C4-2B (cell line): ENCODE measurements at regions not wholly inside any gene's neighbourhood (a gene's known extent, or its start where the extent isn't known, plus 50 kb on each side); places are given as distances from the start of the nearest gene placed in this dataset.

Source experiments
- H3K27ac ChIP-seq: fragments of 450-650 bp; 2 replicates; pipeline ENCODE4 v1.5.1; 2017
- ZFX ChIP-seq: fragments of 450-650 bp; IDR thresholded peaks from 2 replicates; pipeline ENCODE4 v1.6.1; 2017
- TF ChIP-seq, protein P1 (sequence below): fragments of 450-650 bp; conservative IDR thresholded peaks from 2 replicates; pipeline ENCODE4 v1.5.1; 2017; ENCODE audit warnings: mild to moderate bottlenecking

DNA sequence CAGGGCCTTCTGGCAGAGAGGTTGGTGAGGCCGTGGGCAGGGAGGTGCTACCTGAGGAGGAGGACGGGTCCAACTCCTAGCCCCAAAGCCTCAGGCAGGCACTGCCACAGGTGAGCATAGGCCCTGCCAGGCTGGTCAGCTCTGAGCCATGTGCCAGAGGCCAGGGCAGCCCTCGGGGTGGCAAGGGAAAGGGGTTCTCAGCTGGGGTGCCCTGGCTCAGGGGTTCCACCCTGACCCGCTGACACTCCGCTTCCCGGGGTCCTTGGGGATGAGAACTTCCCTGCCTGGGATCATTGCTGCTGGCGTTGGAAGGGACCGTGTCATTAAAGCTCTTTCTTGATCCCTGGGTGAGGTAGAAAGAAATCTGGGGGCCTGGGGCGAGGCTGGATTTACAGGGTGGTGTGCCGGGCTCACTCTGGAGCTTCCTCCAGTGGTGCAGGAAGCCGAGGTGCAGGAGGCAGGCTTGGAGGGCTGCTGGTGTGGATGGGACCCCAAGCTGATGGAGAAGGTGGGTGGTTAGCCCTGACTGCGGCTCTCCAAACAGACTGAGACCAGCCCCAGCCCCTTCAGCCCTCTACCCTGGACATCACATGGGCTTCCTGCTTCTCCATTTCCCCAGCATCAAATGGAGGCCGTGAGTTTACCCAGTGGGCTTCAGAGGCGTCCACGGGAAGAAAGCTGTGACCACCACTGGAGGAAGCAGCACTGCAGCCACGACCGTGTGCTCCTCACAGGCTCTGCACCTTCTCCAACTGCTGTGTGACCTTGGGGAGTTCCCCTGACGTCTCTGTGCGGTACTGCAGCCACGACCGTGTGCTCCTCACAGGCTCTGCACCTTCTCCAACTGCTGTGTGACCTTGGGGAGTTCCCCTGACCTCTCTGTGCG, 295.2 kb downstream of the NDUFA10 start:
- no peak for TF ChIP-seq ZFX
- TF ChIP-seq, protein P1, sequence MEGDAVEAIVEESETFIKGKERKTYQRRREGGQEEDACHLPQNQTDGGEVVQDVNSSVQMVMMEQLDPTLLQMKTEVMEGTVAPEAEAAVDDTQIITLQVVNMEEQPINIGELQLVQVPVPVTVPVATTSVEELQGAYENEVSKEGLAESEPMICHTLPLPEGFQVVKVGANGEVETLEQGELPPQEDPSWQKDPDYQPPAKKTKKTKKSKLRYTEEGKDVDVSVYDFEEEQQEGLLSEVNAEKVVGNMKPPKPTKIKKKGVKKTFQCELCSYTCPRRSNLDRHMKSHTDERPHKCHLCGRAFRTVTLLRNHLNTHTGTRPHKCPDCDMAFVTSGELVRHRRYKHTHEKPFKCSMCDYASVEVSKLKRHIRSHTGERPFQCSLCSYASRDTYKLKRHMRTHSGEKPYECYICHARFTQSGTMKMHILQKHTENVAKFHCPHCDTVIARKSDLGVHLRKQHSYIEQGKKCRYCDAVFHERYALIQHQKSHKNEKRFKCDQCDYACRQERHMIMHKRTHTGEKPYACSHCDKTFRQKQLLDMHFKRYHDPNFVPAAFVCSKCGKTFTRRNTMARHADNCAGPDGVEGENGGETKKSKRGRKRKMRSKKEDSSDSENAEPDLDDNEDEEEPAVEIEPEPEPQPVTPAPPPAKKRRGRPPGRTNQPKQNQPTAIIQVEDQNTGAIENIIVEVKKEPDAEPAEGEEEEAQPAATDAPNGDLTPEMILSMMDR = no peak

DNA sequence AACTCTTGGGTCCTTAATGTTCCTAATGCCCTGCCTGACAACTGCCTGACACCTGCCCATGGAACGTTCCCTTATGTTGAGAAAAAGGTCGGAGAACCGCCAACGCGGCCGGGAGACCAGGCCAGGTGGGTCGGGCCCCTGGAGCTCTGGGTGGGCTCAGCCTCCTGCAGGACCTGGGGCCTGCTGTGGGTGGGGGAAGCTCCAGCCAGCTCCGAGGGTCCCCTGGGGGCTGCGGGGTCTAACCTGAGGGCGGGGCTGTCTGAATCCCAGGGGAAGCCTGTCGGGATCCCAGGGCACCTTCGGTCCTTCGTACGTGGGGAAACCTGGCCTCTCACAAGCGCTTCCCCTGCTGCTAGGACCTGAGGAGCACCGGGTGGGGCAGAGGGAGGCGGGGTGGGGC, 296.0 kb downstream of the NDUFA10 start:
- TF ChIP-seq ZFX = no peak
- TF ChIP-seq, protein P1 = no peak

More for the DNA sequence above, 295.2 kb downstream of the NDUFA10 start:
- H3K27ac ChIP-seq = no peak overlapping the region

DNA sequence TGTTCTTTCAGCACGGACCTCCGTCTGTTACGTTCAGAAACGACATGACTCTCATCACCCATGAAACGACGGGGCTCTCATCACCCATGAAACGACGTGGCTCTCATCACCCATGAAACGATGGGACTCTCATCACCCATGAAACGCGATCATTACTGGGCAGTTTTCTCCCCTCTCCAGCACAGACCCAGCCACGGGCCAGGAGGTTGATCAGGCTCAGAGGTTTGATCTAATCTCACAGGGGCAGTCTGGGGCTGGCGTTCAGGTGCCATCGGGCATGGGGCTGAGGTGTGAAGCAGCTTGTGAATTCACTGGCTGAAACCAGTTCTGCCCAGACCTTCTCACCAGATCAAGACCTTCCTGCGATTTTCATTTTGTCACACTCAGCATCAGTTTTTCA, 296.4 kb downstream of the NDUFA10 start:
- no peak overlapping the region for H3K27ac ChIP-seq
- TF ChIP-seq, protein P1 = no peak

More for the DNA sequence above, 296.0 kb downstream of the NDUFA10 start:
- H3K27ac ChIP-seq = no peak overlapping the region

DNA sequence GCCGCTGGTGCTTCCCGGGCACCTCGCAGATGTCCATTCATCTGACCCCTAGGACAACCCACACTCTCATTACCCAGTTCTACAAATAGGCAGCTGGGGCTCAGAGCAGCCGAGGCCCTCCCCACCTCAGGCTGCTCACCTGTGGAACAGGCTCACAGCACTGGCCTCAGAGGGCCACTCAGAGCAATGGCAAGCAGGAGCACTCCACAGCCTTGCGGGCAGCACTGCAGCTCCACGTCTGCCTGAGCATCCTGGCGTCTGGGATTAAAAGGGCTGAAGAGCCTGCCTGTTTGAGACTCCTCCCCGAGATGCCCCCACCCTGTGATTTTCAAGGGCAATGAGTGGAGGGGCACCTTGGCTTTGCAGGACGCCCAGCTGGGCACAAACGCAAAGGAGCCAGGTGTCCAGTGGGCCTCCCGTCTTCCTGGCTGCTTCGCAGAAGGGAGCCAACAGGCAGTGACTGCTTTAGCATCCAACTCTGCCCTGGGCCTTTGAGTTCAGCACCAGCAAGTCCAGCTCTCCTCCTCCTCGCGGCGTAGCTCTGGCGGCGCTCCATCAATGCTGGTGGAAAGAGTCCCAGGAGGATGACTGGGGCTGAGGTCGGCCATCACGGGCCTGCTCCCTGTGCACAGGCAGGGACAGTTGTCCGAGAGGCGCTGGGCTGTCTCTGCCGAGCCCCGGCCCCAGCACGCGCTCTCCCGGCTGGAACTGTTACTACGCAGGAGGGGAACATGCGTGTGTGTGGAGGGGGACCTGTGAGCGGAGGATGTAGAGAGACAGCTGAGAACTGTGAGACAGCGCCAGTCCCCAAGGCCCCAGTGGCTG, 297.2 kb downstream of the NDUFA10 start:
- TF ChIP-seq ZFX = no peak
- TF ChIP-seq, protein P1 = no peak
- no peak overlapping the region for H3K27ac ChIP-seq

DNA sequence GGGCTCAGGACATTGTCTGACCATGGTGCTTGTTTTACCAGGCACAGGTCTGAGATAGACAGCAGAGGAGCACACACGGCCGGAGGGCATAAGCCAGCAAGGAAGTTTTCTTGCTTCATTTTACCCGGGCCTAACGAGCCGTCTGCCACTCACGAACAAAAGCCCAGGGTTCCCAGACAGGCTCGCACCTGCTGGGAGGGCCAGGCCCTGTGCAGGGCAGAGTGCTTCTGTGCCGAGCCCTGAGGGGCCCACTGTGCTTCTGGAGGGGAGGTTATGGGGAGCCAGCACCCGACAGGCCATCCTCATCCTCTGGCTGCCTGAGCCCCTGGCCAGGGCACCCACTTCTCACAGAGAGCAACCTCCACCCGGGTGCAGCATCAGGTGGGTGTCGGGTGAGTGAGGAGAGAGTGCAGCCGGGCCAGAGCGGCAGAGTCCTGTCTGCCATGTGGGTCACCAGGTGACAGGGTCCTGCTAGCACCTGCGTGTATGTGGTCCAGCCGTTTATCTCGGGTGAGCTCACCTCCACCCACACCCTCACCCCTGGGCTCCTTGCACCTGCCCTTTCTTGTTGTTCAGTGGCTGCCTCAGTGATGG, 297.9 kb downstream of the NDUFA10 start:
- no peak for TF ChIP-seq ZFX
- TF ChIP-seq, protein P1 = no peak
- H3K27ac ChIP-seq = no peak overlapping the region

DNA sequence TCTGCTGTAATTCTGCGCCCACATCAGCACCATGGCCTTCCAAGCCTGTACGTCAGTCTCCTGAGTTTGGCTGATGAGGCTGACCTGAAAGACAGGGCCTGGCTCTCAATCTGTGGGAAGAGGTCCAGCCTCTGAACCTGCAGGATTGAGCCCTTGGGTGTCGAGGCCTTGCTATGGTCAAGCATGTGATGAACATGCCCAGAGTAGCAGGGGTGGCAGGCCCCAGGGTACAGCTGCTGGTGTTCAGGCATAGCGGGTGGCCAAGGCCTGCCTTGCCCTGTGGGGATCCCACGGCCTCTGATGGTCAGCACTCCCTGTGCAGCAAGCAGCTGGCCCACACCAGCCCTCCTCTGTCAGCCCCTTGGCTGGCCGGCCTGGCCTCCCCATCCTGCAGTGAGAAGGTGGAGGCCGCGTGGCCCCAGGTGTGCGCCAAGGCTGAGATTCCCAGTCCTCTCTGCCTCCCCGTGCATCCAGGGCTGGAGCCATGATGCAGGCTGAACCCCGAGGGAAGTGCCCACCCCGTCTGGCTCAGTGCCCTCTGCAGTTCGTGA, 298.4 kb downstream of the NDUFA10 start:
- TF ChIP-seq, protein P1 = no peak
- no peak for TF ChIP-seq ZFX
- H3K27ac ChIP-seq = no peak overlapping the region
